ENCODE measurements at regions not wholly inside any gene's neighbourhood (a gene's known extent, or its start where the extent isn't known, plus 50 kb on each side); places are given as distances from the start of the nearest gene placed in this dataset.

DNA sequence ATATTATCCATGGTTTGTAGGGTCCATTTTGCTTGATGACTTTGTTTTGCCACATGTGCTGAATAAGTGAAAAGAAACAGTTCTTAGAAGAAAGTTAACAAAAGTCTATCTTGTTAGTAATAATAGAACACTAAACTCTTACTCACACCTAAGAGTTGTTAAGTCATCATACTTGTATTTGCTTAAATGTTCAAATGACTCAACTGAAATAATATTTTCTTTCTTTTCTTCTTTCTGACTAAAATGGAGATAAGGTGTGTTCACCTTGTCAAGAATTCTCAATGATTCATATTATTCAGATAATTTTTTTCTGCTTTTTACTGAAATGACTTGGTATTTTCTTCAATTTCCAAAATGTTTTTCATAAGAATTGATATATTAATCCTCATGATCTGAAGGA, 327.2 kb downstream of the HTR1B start (continued):
- TF ChIP-seq, protein P1, sequence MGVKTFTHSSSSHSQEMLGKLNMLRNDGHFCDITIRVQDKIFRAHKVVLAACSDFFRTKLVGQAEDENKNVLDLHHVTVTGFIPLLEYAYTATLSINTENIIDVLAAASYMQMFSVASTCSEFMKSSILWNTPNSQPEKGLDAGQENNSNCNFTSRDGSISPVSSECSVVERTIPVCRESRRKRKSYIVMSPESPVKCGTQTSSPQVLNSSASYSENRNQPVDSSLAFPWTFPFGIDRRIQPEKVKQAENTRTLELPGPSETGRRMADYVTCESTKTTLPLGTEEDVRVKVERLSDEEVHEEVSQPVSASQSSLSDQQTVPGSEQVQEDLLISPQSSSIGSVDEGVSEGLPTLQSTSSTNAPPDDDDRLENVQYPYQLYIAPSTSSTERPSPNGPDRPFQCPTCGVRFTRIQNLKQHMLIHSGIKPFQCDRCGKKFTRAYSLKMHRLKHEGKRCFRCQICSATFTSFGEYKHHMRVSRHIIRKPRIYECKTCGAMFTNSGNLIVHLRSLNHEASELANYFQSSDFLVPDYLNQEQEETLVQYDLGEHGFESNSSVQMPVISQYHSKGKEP (CRISPR knock-in tag; IDR thresholded peaks at IDR 0.05), result no peak
- no peak for TF ChIP-seq ZNF652 (CRISPR knock-in tag; IDR thresholded peaks at IDR 0.05; ENCODE audit: borderline replicate concordance, low read depth)
- TF ChIP-seq, protein P2, sequence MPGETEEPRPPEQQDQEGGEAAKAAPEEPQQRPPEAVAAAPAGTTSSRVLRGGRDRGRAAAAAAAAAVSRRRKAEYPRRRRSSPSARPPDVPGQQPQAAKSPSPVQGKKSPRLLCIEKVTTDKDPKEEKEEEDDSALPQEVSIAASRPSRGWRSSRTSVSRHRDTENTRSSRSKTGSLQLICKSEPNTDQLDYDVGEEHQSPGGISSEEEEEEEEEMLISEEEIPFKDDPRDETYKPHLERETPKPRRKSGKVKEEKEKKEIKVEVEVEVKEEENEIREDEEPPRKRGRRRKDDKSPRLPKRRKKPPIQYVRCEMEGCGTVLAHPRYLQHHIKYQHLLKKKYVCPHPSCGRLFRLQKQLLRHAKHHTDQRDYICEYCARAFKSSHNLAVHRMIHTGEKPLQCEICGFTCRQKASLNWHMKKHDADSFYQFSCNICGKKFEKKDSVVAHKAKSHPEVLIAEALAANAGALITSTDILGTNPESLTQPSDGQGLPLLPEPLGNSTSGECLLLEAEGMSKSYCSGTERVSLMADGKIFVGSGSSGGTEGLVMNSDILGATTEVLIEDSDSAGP (CRISPR knock-in tag; IDR thresholded peaks at IDR 0.05; ENCODE audit: borderline replicate concordance), result no peak
- TF ChIP-seq ZEB1 (IDR thresholded peaks at IDR 0.05; ENCODE audit: insufficient replicate concordance, low read depth), result no peak
- TF ChIP-seq ZNF629 (CRISPR knock-in tag; conservative IDR thresholded peaks at IDR 0.05), result no peak
- TF ChIP-seq ETV5 (CRISPR knock-in tag; IDR thresholded peaks at IDR 0.05; ENCODE audit: borderline replicate concordance), result no peak
- no peak for TF ChIP-seq ZNF274 (CRISPR knock-in tag; IDR thresholded peaks at IDR 0.05)
- no peak for TF ChIP-seq ZNF460 (CRISPR knock-in tag; IDR thresholded peaks at IDR 0.05; ENCODE audit: borderline replicate concordance)

DNA sequence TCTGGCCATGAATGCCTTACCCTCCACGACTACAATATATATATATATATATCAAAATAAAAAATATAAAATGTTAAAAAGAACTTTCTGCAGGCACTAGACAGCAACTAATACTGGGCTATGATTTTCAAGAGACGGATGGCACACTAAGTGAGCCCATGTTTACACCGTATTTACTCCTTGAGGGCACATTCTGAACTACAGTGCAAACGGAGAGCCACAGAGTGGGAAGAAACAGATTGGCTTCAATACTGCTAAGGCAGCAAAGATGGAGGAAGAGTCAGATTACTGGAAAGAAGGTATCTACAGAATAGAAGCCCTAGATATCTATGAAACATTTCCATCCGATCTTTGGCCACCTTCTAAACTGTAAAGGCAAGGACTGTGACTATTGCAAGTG, 330.3 kb downstream of the HTR1B start:
- H3K27me3 ChIP-seq (ENCODE audit: control insufficient read depth in 1 of 2, insufficient read depth in 2 of 2, low read length in 2 of 2), result no peaks in the 10 kb centered on the region
- H4K20me1 ChIP-seq (ENCODE audit: insufficient read depth, low read length), result no peaks in the 10 kb centered on the region
- ChIA-PET CTCF (ENCODE audit: low intra/inter-chr PET ratio, low total read pairs) (no interaction called here), POLR2A (no interaction called here)
- FAIRE-seq (no peak), DNase-seq (ENCODE audit: low spot score) (no peak), ATAC-seq (no peak)
- no peak overlapping the region for H3K4me3 ChIP-seq (replicated peaks in 1 of 3; ENCODE audit: insufficient read depth in 1 of 3, low read depth in 2 of 3, low read length in 3 of 3)
- no peaks in the 10 kb centered on the region for H3K79me2 ChIP-seq (ENCODE audit: insufficient read depth, low read length)
- H3K4me2 ChIP-seq (ENCODE audit: low read depth, low read length), result no peak overlapping the region
- BruUV-seq (replicated peaks), result no TSS peak
- H3K9ac ChIP-seq (ENCODE audit: insufficient read depth, low read depth, low read length), result no peak overlapping the region
- WGBS (ENCODE audit: low lambda C conversion rate), result 4% methylated on average over 5 of the region's 5 CpGs
- no peaks in the 10 kb centered on the region for H3K36me3 ChIP-seq (replicated peaks in 1 of 2; ENCODE audit: control insufficient read depth in 1 of 2, insufficient read depth in 2 of 2, low read length in 2 of 2)
- peaks cover 8% of the 10 kb centered on the region; the same call in 1 of the 2 replicates for H3K9me3 ChIP-seq (ENCODE audit: low read length)
- no peak overlapping the region for H2AFZ ChIP-seq (ENCODE audit: low read length)
- in situ Hi-C loops (cut with HindIII; ENCODE audit: extremely low pct_ligation_motif_present, low pct_unique_long_range_greater_than_20kb), result no loop called here
- H3K4me1 ChIP-seq (ENCODE audit: insufficient read depth, low read length), result no peaks in the 10 kb centered on the region
- no peak overlapping the region for H3K27ac ChIP-seq (ENCODE audit: extremely low read length, insufficient read depth, low read length)
- intact Hi-C loops (cut with micrococcal nuclease; ENCODE audit: unreplicated experiment), result no loop called here
- no peak for TF ChIP-seq GATAD2A (CRISPR knock-in tag; IDR thresholded peaks at IDR 0.05)
- no peak for TF ChIP-seq ZNF274 (CRISPR knock-in tag; IDR thresholded peaks at IDR 0.05)
- no peak for TF ChIP-seq RBM39 (IDR thresholded peaks at IDR 0.05; ENCODE audit: low read depth, low read length, poor library complexity, severe bottlenecking)
- TF ChIP-seq, protein P3, sequence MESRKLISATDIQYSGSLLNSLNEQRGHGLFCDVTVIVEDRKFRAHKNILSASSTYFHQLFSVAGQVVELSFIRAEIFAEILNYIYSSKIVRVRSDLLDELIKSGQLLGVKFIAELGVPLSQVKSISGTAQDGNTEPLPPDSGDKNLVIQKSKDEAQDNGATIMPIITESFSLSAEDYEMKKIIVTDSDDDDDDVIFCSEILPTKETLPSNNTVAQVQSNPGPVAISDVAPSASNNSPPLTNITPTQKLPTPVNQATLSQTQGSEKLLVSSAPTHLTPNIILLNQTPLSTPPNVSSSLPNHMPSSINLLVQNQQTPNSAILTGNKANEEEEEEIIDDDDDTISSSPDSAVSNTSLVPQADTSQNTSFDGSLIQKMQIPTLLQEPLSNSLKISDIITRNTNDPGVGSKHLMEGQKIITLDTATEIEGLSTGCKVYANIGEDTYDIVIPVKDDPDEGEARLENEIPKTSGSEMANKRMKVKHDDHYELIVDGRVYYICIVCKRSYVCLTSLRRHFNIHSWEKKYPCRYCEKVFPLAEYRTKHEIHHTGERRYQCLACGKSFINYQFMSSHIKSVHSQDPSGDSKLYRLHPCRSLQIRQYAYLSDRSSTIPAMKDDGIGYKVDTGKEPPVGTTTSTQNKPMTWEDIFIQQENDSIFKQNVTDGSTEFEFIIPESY (CRISPR knock-in tag; IDR thresholded peaks at IDR 0.05), result no peak
- no peak for TF ChIP-seq SP4 (CRISPR knock-in tag; IDR thresholded peaks at IDR 0.05)
- no peak for TF ChIP-seq ZNF704 (CRISPR knock-in tag; IDR thresholded peaks at IDR 0.05; ENCODE audit: borderline replicate concordance)
- TF ChIP-seq MAFF (IDR thresholded peaks at IDR 0.05; ENCODE audit: low read depth, low read length), result no peak
- TF ChIP-seq CENPT (CRISPR knock-in tag; IDR thresholded peaks at IDR 0.05; ENCODE audit: low read depth), result no peak
- no peak for TF ChIP-seq ZNF17 (CRISPR knock-in tag; IDR thresholded peaks at IDR 0.05)
- TF ChIP-seq NR2F6 (IDR thresholded peaks at IDR 0.05), result no peak
- TF ChIP-seq NR2F6 (CRISPR knock-in tag; IDR thresholded peaks at IDR 0.05), result no peak
- TF ChIP-seq CCAR2 (optimal IDR thresholded peaks at IDR 0.05; ENCODE audit: low read depth, low read length), result no peak
- TF ChIP-seq ZNF224 (CRISPR knock-in tag; IDR thresholded peaks at IDR 0.05), result no peak

Data from HepG2 (cell line).